Amniotic epithelial cell (primary cell): ENCODE measurements at regions not wholly inside any gene's neighbourhood (a gene's known extent, or its start where the extent isn't known, plus 50 kb on each side); places are given as distances from the start of the nearest gene placed in this dataset.

Experiments
- DNase-seq: peaks from one replicate; pipeline ENCODE4 v3.0.0-alpha.2; 2010; ENCODE audit warnings: low read depth

GRCh38 chr6:56407883-56408410 is 160.6 kb upstream of the COL21A1 start:
- no peak for DNase-seq

GRCh38 chr6:56406276-56407269 is 159.2 kb upstream of the COL21A1 start:
- no peak for DNase-seq

DNA sequence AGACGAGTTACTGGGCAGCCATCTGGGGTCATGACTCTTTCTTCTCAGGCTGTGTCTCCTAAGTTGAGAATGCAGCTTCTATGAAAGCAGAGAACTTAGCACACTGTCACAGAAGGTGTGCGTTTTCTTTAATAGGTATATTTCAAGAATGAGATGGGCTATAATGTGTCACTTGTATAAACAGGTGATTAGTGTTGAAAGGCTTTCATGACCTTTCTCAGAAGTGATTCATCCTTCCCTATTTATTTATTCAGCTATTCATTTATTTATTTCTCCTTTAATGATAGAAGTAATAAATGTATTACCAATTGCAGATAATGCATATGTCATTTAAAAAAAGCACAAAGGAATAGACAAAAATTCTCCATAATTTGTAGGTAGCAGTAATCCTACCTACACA is 157.2 kb upstream of the COL21A1 start:
- DNase-seq = no peak

- no peak for DNase-seq
Measured at GRCh38 chr6:56403745-56404144, 156.4 kb upstream of the COL21A1 start.

DNA sequence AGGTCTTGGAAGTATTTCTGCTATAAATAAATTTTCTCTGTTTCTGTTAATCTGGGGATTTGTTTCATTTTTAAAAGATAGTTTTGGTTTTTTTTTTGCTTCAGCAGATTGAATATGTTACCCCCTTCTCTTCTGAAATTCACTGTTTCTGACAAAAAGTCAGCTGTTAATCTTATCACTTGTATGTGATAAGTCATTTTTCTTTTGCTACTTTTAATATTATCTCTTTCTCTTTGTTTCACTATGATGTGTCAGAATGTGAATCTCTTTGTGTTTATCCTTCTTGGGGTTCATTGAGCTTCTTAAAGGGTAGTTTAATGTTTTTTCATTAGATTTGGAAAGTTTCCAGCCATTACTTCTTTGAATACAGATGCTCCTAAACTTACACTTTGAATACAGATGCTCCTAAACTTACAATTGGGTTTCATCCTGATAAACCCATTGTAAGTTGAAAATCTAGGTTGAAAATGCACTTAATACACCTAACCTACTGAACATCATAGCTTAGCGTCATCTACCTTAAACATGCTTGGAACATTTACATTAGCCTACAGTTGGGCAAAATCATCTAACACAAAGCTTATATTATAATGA is 154.2 kb upstream of the COL21A1 start:
- no peak for DNase-seq

DNA sequence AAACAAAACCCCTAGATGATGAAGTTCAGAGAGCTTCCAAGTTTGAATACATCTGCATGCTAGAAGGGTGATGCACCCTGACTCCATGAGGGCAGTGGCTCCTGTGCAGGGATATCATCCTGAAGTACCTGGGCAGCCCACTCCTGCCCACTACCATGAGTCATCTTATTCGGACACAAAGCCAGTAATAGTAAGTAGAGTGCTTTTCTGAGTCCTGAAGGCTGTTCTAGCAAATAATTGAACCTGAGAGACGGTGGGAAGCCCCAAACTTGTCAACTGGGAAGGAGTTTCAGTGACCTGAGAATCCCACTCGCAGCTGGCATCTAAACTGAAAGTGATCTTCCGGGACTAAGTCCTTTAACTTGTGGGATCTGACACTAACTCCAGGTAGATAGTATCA is 152.9 kb upstream of the COL21A1 start:
- no peak for DNase-seq

DNA sequence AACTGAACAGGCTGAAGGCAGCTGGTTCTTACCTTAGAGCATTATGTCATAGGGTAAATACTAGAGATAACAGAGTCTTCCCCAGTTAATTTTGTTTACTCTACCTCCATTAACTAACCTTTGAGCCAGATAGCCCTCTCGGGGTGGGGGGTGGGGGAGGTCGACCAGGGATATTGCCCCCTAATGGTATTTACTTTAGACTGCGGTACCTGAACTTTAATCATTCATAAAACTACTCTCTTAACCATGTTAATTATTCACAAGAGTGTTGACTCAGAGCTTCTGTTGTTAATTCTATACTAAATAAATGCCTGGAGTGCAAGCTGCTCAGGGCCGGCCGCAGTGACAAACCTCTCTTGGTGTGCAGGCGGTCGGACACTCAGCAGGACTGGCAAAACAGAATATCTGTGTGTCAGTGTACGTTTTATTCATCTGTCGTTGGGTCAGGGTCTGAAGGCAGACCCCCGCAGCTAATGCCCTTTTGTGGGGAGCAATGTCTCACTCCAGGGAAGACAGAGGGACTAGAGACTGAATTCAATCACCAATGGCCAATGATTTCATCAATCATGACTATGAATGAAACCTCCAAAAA is 152.4 kb upstream of the COL21A1 start:
- DNase-seq = no peak

DNA sequence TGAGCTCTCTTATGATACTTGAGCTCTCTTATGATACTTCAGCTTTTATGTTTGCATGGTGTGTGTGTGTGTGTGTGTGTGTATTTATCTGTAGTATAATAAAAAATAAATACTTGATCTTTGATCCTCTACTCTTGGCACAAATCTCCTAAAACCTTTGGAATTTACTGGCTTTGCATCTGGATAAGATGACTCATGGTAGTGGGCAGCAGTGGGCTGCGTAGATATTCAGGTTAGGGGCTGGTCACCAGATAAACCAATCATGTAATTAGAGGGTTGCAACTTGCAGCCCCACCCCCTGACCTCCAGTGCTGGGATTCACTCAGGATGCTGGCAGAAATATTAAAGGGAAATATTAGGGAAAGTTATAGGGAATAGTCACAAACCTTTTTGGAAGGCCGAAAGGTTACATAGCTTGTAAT is 151.9 kb upstream of the COL21A1 start:
- DNase-seq = peak; percentile 46

DNA sequence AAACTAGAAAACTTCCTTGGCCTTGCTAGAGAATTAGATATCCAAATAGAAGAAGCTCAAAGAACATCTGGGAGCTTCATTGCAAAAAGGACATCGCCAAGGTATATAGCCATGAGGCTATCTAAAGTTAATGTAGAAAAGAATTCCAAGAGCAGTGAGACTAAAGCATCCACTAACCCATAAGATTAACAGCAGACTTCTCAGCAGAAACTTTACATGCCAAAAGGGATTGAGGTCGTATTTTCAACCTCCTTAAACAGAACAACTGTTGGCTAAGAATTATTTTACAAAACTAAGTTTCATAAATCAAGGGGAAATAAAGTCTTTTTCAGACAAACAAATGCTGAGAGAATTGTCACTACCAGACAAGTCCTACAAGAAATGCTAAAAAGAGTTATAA is 149.1 kb upstream of the COL21A1 start:
- DNase-seq = no peak

DNA sequence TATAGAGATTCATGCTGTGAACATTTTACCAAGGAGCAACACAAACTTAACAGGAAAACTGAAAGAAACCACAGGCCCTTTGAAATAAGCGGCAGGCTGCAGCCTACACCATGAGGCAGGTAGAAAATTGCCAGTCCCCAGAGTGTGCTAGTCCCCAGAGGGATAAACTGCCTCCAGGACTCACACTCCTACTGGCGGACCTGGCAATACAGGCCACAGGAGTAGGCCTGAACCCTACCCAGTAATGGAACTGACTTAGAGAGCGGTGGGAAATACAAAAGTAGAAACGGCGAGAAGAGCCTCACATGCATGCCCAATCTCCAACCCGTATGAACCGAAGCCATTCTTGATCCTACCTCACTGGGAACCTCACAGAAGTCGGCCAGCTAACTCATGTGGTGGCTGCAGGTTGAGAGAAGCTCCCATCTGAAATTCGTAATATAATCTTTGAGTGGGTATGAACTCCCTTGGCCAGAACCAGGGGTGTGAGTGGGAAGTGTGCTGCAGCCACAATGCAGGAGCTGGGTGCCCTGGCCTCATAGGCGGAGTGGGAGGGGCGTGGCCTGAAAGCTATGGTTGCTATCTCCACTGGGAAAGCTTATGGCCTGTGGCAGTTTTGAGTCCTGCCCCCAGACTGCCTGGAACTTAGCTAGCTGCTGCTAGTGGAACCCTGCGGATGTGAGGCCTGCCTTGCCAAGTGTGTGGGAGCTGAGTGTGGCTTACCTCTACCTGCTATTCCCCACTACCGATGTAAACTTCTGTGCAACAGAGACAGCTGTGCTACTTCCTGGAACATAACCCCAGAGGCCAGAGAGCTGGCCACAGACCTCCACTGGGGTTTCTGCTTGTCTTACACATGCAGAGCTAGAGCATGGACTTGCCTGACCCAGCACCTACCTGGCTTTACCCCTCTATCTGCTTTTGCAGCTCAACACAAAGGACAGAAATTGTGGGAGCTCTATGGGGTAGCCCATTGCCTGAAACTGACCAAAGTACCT is 146.5 kb upstream of the COL21A1 start:
- no peak for DNase-seq

GRCh38 chr6:56388415-56388755 is 141.0 kb upstream of the COL21A1 start:
- DNase-seq = no peak

DNA sequence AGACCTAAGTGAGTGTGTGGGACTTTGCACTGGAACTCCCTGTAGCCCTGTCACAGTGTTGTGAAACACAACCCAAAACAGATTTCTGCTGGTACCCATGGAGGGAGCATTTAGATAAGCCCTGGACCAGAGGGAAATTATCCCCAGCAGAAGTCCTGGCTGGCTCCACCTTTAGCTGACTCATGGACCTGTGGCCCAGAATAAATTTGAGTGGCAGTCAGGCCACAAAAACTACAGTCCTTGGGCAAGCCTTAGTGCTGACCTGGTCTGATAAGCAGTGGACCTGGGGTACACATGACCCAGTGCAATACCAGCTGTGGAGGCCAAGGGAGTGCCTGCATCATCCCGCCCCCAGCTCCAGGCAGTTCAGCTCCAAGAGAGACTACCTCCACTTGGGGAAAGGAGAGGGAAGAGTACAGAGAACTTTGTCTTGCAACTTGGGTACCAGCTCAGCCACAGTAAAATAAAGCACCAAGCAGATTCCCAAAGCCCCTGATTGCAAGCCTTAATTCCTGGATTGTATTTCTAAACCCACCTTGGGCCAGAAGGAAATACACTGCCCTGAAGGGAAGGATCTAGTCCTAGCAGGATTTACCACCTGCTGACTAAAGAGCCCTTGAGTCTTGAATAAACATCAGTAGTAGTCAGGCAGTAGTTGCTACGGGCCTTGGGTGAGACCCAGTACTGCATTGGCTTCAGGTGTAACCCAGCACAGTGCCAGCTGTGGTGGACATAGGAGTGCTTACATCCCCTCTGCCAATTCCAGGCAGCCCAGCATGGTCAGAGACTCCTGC is 140.4 kb upstream of the COL21A1 start:
- peak; percentile 35 for DNase-seq

GRCh38 chr6:56386717-56387116 is 139.3 kb upstream of the COL21A1 start:
- DNase-seq = no peak

GRCh38 chr6:56385981-56386593 is 138.7 kb upstream of the COL21A1 start:
- DNase-seq = no peak

DNA sequence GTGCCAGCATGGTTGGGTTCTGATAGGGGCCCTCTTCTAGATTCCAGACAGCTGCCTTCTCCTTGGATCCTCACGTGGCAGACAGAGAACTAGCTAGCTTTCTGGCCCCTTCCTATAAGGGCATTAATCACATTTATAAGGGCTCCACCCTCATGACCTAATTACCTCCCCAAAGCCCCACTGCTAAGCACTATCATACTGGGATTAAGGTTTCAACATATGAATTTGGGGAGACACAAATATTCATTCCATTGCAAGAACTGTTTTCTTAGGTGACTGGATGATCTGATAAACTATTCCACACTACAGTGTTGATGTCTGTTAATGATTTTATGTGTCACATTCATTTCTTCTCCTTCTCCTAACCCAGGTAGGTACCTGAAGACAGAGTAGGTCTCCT is 135.8 kb upstream of the COL21A1 start:
- DNase-seq = no peak

- DNase-seq = no peak
Measured at GRCh38 chr6:56382416-56382940, 135.1 kb upstream of the COL21A1 start.

DNA sequence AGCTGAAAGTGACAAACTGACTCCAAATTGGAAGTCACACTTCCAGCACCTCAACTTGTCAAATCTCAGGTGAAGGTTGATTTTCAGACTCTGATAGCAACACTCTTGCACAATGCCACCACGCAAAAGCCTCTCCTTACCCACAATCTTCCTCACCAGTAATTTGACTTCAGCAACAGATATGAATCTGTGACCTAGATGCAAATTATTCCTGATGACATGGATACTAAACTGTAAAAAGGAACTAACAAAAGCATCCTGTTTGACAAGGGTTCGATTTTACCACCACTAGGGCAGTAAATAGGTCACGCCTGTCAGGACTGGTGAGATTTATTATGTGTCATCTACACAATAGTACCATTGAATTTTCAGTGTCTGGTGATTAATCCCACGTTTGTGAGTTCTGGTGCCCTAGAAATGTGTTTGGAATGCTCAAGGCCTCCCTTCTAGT is 134.4 kb upstream of the COL21A1 start:
- no peak for DNase-seq

GRCh38 chr6:56380476-56380875 is 133.1 kb upstream of the COL21A1 start:
- no peak for DNase-seq

GRCh38 chr6:56378966-56379585 is 131.7 kb upstream of the COL21A1 start:
- no peak for DNase-seq

- DNase-seq = no peak
Measured at GRCh38 chr6:56378507-56378906, 131.1 kb upstream of the COL21A1 start.
